Thyroid gland (tissue), 4 donors: ENCODE measurements at regions not wholly inside any gene's neighbourhood (a gene's known extent, or its start where the extent isn't known, plus 50 kb on each side); places are given as distances from the start of the nearest gene placed in this dataset.

Experiments
- CTCF ChIP-seq, 6 experiments: fragments of 200-600 bp in 3 of 6; fragments of 450-650 bp in 3 of 6; sonication (generic) in 3 of 6; IDR thresholded peaks; one replicate each; pipeline ENCODE4 v1.5.1; 2016 to 2019; ENCODE audit warnings: antibody characterized with exemption in 6 of 6, mild to moderate bottlenecking in 2 of 6, inconsistent platforms in 1 of 6, moderate library complexity in 1 of 6
- POLR2A ChIP-seq, 2 donors: fragments of 450-650 bp; IDR thresholded peaks; one replicate each; pipeline ENCODE4 v1.6.1; 2017; ENCODE audit warnings: antibody characterized with exemption in 2 of 2, mild to moderate bottlenecking in 2 of 2, moderate library complexity in 1 of 2

- TF ChIP-seq CTCF (IDR thresholded peaks at IDR 0.05) (no peak), POLR2A (IDR thresholded peaks at IDR 0.05) (no peak)
Measured at GRCh38 chr17:55587608-55588139, 76.4 kb upstream of the SMIM36 start.
